T-helper 1 cell treated with Interleukin-12 subunit alpha and Interleukin-12 subunit beta and Interleukin-4 antibody, amounts not matched to agents 30 μg/mL and 1 μg/mL, for 36 hours (primary cell): ENCODE measurements at regions not wholly inside any gene's neighbourhood (a gene's known extent, or its start where the extent isn't known, plus 50 kb on each side); places are given as distances from the start of the nearest gene placed in this dataset.

Source experiments
- H3K27ac Mint-ChIP-seq: one replicate; pipeline ENCODE4 v1.8.0; 2021; ENCODE audit warnings: mild to moderate bottlenecking, mixed read lengths
- H3K27me3 Mint-ChIP-seq: one replicate; pipeline ENCODE4 v1.8.0; 2021; ENCODE audit warnings: low read depth, mixed read lengths
- H3K36me3 Mint-ChIP-seq: one replicate; pipeline ENCODE4 v1.8.0; 2021; ENCODE audit warnings: low read depth, mixed read lengths
- H3K4me1 Mint-ChIP-seq: one replicate; pipeline ENCODE4 v1.8.0; 2021; ENCODE audit warnings: low read depth, mixed read lengths
- H3K4me3 Mint-ChIP-seq: one replicate; pipeline ENCODE4 v1.8.0; 2021; ENCODE audit warnings: mild to moderate bottlenecking, moderate library complexity, mixed read lengths
- H3K9me3 Mint-ChIP-seq: one replicate; pipeline ENCODE4 v1.8.0; 2021; ENCODE audit warnings: mixed read lengths

- peaks cover 11% of the 10 kb centered on the region for H3K9me3 Mint-ChIP-seq
- no peak overlapping the region for H3K4me3 Mint-ChIP-seq
- H3K36me3 Mint-ChIP-seq, result no peaks in the 10 kb centered on the region
- H3K27me3 Mint-ChIP-seq, result no peaks in the 10 kb centered on the region
- no peak overlapping the region for H3K27ac Mint-ChIP-seq
- no peaks in the 10 kb centered on the region for H3K4me1 Mint-ChIP-seq
Measured at GRCh38 chr20:12375967-12376366, 458.3 kb downstream of the BTBD3 start.

GRCh38 chr20:12383821-12384220 is 466.1 kb downstream of the BTBD3 start:
- peaks cover 17% of the 10 kb centered on the region for H3K9me3 Mint-ChIP-seq
- H3K4me3 Mint-ChIP-seq, result no peak overlapping the region
- no peaks in the 10 kb centered on the region for H3K36me3 Mint-ChIP-seq
- no peaks in the 10 kb centered on the region for H3K4me1 Mint-ChIP-seq
- no peak overlapping the region for H3K27ac Mint-ChIP-seq
- H3K27me3 Mint-ChIP-seq, result no peaks in the 10 kb centered on the region

GRCh38 chr20:12386821-12387220 is 469.1 kb downstream of the BTBD3 start:
- no peaks in the 10 kb centered on the region for H3K36me3 Mint-ChIP-seq
- H3K27me3 Mint-ChIP-seq, result no peaks in the 10 kb centered on the region
- H3K4me3 Mint-ChIP-seq, result no peak overlapping the region
- H3K4me1 Mint-ChIP-seq, result no peaks in the 10 kb centered on the region
- H3K27ac Mint-ChIP-seq, result no peak overlapping the region
- peaks cover 23% of the 10 kb centered on the region for H3K9me3 Mint-ChIP-seq

- H3K27me3 Mint-ChIP-seq, result no peaks in the 10 kb centered on the region
- peaks cover 27% of the 10 kb centered on the region for H3K9me3 Mint-ChIP-seq
- no peaks in the 10 kb centered on the region for H3K4me1 Mint-ChIP-seq
- no peaks in the 10 kb centered on the region for H3K36me3 Mint-ChIP-seq
- H3K4me3 Mint-ChIP-seq, result no peak overlapping the region
- no peak overlapping the region for H3K27ac Mint-ChIP-seq
Measured at GRCh38 chr20:12391099-12391498, 473.4 kb downstream of the BTBD3 start.

- no peak overlapping the region for H3K27ac Mint-ChIP-seq
- H3K9me3 Mint-ChIP-seq, result peaks cover 24% of the 10 kb centered on the region
- no peaks in the 10 kb centered on the region for H3K36me3 Mint-ChIP-seq
- H3K4me1 Mint-ChIP-seq, result no peaks in the 10 kb centered on the region
- H3K4me3 Mint-ChIP-seq, result no peak overlapping the region
- H3K27me3 Mint-ChIP-seq, result no peaks in the 10 kb centered on the region
Measured at GRCh38 chr20:12394786-12395185, 477.1 kb downstream of the BTBD3 start.

- Mint-ChIP-seq H3K27me3 (no peaks in the 10 kb centered on the region), H3K36me3 (no peaks in the 10 kb centered on the region), H3K4me3 (no peak overlapping the region)
Measured at GRCh38 chr20:12395353-12395752, 477.7 kb downstream of the BTBD3 start.

GRCh38 chr20:12395760-12396159 is 478.1 kb downstream of the BTBD3 start:
- Mint-ChIP-seq H3K36me3 (no peaks in the 10 kb centered on the region), H3K4me3 (no peak overlapping the region), H3K9me3 (peaks cover 19% of the 10 kb centered on the region), H3K4me1 (no peaks in the 10 kb centered on the region), H3K27me3 (no peaks in the 10 kb centered on the region), H3K27ac (no peak overlapping the region)

More at GRCh38 chr20:12395353-12395752, 477.7 kb downstream of the BTBD3 start:
- no peaks in the 10 kb centered on the region for H3K4me1 Mint-ChIP-seq
- H3K27ac Mint-ChIP-seq, result no peak overlapping the region
- H3K9me3 Mint-ChIP-seq, result peaks cover 20% of the 10 kb centered on the region

- peaks cover 12% of the 10 kb centered on the region for H3K9me3 Mint-ChIP-seq
- no peak overlapping the region for H3K4me3 Mint-ChIP-seq
- no peak overlapping the region for H3K27ac Mint-ChIP-seq
- H3K36me3 Mint-ChIP-seq, result no peaks in the 10 kb centered on the region
- no peaks in the 10 kb centered on the region for H3K4me1 Mint-ChIP-seq
- H3K27me3 Mint-ChIP-seq, result no peaks in the 10 kb centered on the region
Measured at GRCh38 chr20:12399110-12399836, 481.6 kb downstream of the BTBD3 start.

- Mint-ChIP-seq H3K9me3 (peaks cover 42% of the 10 kb centered on the region), H3K36me3 (no peaks in the 10 kb centered on the region), H3K4me3 (no peak overlapping the region), H3K4me1 (no peaks in the 10 kb centered on the region), H3K27me3 (no peaks in the 10 kb centered on the region), H3K27ac (no peak overlapping the region)
Measured at GRCh38 chr20:12404941-12405340, 487.2 kb downstream of the BTBD3 start.

GRCh38 chr20:12406978-12407377 is 489.3 kb downstream of the BTBD3 start:
- Mint-ChIP-seq H3K27ac (no peak overlapping the region), H3K9me3 (peaks cover 44% of the 10 kb centered on the region), H3K36me3 (no peaks in the 10 kb centered on the region), H3K27me3 (no peaks in the 10 kb centered on the region), H3K4me1 (no peaks in the 10 kb centered on the region), H3K4me3 (no peak overlapping the region)

GRCh38 chr20:12409501-12409900 is 491.8 kb downstream of the BTBD3 start:
- H3K9me3 Mint-ChIP-seq, result peaks cover 43% of the 10 kb centered on the region

GRCh38 chr20:12410783-12411182 is 493.1 kb downstream of the BTBD3 start:
- no peaks in the 10 kb centered on the region for H3K27me3 Mint-ChIP-seq
- no peaks in the 10 kb centered on the region for H3K36me3 Mint-ChIP-seq
- H3K4me3 Mint-ChIP-seq, result no peak overlapping the region
- H3K27ac Mint-ChIP-seq, result no peak overlapping the region
- H3K4me1 Mint-ChIP-seq, result no peaks in the 10 kb centered on the region
- peaks cover 44% of the 10 kb centered on the region for H3K9me3 Mint-ChIP-seq

More at GRCh38 chr20:12409501-12409900, 491.8 kb downstream of the BTBD3 start:
- Mint-ChIP-seq H3K27me3 (no peaks in the 10 kb centered on the region), H3K27ac (no peak overlapping the region), H3K36me3 (no peaks in the 10 kb centered on the region), H3K4me1 (no peaks in the 10 kb centered on the region), H3K4me3 (no peak overlapping the region)

- no peak overlapping the region for H3K4me3 Mint-ChIP-seq
- H3K27me3 Mint-ChIP-seq, result no peaks in the 10 kb centered on the region
- no peak overlapping the region for H3K27ac Mint-ChIP-seq
- peaks cover 47% of the 10 kb centered on the region for H3K9me3 Mint-ChIP-seq
- H3K4me1 Mint-ChIP-seq, result no peaks in the 10 kb centered on the region
- H3K36me3 Mint-ChIP-seq, result no peaks in the 10 kb centered on the region
Measured at GRCh38 chr20:12411246-12411940, 493.7 kb downstream of the BTBD3 start.

- Mint-ChIP-seq H3K36me3 (no peaks in the 10 kb centered on the region), H3K9me3 (peaks cover 32% of the 10 kb centered on the region), H3K27me3 (no peaks in the 10 kb centered on the region), H3K4me3 (no peak overlapping the region), H3K4me1 (no peaks in the 10 kb centered on the region), H3K27ac (no peak overlapping the region)
Measured at GRCh38 chr20:12413116-12413515, 495.4 kb downstream of the BTBD3 start.
